ENCODE measurements at regions not wholly inside any gene's neighbourhood (a gene's known extent, or its start where the extent isn't known, plus 50 kb on each side); places are given as distances from the start of the nearest gene placed in this dataset.
"Not testable (repeated sequence)": the region's sequence is repeated elsewhere in the genome, so short reads cannot be mapped to it uniquely, and the experiment has no call there.

DNA sequence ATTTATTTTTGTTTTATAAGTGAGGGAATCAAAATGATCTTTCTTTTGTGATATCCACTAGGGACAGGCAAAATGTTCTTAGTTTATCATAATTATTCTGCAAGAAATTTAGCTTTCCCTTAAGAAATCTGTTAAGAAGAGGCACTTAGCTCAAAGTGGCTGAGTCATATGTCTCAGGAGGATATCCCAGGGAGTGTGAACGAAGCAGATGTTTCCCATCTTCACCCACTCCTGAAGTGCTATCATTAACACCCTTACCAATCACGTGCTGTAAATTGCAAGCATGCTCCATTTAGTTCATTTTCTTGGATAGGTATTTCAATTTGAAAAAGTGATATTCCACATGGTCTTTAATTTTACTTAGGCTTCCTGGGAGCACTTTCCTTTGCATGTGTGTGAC, 774.3 kb upstream of the TMEFF2 start:
- DNase-seq, result no peak

GRCh38 chr2:192960945-192961344, 766.2 kb upstream of the TMEFF2 start:
- DNase-seq, result no peak

- DNase-seq, result not testable (repeated sequence)
These were observed 763.9 kb upstream of the TMEFF2 start for GRCh38 chr2:192958615-192959014.

DNA sequence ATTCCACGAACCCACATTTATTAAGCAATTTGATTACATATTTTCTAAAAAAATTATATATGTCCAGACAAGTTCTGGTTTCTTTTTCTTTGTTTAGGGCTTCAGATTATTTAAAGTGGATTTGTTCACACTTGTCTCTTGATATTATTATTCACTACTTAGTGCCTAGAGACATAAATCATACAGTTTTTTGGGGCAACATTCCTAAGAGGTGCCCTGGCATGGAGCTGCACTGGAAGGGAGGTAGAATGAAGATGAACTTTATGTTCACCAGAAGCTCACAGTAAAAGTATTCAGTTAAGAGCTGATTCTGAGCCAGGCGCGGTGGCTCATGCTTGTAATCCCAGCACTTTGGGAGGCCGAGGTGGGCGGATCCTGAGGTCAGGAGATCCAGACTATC, 762.7 kb upstream of the TMEFF2 start:
- DNase-seq, result no peak

- DNase-seq, result no peak
These were observed 758.4 kb upstream of the TMEFF2 start for GRCh38 chr2:192953116-192953515.

DNA sequence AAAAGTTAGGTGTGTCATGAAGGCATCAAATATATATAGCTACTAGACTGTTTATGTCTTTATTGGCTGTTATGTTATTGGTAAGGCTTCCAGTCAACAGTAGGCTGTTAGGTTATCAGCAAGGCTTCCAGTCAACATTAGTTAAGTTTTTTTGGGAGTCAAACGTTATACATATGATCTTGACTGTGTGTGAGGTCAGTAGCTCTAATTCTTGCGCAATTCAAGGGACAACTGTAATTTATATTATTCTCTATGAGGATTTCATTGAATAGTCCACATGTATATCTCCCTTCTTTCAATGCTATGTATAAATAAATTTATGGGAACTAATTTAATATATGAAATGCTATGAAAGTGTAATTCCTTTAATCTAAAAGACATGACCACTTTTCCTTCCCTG, 757.5 kb upstream of the TMEFF2 start:
- no peak for DNase-seq

GRCh38 chr2:192948316-192948715, 753.6 kb upstream of the TMEFF2 start:
- peak in 2 of 3 donors; percentile 27 to 76 for DNase-seq

GRCh38 chr2:192947352-192947751, 752.6 kb upstream of the TMEFF2 start:
- DNase-seq, result peak in 2 of 3 donors; percentile 17 to 62

- DNase-seq, result no peak
These were observed 746.0 kb upstream of the TMEFF2 start for GRCh38 chr2:192940767-192941166.

DNA sequence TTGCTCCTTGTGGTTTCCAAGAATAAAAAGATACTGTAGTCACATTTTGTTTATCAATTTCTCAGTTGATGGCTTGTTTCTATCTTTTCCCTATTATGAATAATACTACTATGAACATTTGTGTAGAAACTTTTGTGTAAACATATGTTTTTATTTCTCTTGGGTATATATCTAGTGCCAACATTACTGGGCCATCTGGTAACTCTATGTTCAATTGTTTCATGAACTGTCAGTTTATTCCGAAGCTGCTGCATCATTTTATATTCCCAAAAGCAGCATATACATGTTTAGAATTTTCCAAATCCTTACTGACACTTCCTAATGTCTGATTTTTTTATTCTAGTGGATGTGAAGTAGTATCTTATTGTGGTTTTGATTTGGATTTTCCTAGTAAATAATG, 737.6 kb upstream of the TMEFF2 start:
- peak; percentile 28 to 69 (median 41) for DNase-seq

- DNase-seq, result not testable (repeated sequence)
These were observed 726.9 kb upstream of the TMEFF2 start for GRCh38 chr2:192921631-192922030.

GRCh38 chr2:192901446-192901845, 706.7 kb upstream of the TMEFF2 start:
- peak in 2 of 3 donors; percentile 10 to 64 for DNase-seq

GRCh38 chr2:192899466-192899865, 704.7 kb upstream of the TMEFF2 start:
- no peak for DNase-seq

DNA sequence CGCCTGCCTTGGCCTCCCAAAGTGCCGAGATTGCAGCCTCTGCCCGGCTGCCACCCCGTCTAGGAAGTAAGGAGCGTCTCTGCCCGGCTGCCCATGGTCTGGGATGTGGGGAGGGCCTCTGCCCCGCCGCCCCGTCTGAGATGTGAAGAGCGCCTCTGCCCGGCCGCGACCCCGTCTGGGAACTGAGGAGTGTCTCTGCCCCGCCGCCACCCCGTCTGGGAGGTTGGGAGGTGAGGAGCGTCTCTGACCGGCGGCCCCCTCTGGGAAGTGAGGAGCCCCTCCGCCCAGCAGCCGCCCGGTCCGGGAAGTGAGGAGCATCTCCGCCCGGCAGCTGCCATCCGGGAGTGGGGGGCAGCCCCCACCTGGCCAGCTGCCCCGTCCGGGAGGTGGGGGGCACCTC, 699.2 kb upstream of the TMEFF2 start:
- DNase-seq, result not testable (repeated sequence)

- DNase-seq, result no peak
These were observed 693.4 kb upstream of the TMEFF2 start for GRCh38 chr2:192888109-192888508.

GRCh38 chr2:192887337-192887736, 692.6 kb upstream of the TMEFF2 start:
- DNase-seq, result no peak

DNA sequence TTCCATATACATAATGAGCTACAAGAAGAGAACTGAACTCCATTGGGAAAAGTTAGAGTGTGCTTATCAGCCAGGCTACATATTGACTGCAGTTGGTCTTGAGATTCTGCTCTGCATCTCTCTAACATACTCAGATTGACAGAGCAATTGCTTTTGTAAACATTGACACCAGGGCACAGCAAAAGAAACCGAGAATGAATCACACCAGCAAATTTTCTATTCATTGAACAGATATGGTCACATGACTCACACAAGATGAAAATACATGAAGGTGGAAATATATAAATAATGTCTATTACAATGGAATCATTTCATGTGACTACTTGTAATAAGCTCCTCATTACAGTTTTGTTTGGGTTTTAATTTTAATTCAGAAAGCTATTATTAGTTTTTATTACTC, 691.9 kb upstream of the TMEFF2 start:
- no peak for DNase-seq

- no peak for DNase-seq
These were observed 690.9 kb upstream of the TMEFF2 start for GRCh38 chr2:192885569-192886160.

GRCh38 chr2:192877159-192877558, 682.4 kb upstream of the TMEFF2 start:
- DNase-seq, result no peak

- DNase-seq, result no peak
These were observed 682.0 kb upstream of the TMEFF2 start for GRCh38 chr2:192876698-192877097.

- DNase-seq, result no peak
These were observed 660.0 kb upstream of the TMEFF2 start for GRCh38 chr2:192854706-192855105.

- no peak for DNase-seq
These were observed 659.3 kb upstream of the TMEFF2 start for GRCh38 chr2:192854031-192854430.

- no peak for DNase-seq
These were observed 634.2 kb upstream of the TMEFF2 start for GRCh38 chr2:192828947-192829346.

GRCh38 chr2:192828175-192828574, 633.4 kb upstream of the TMEFF2 start:
- DNase-seq, result no peak

- no peak for DNase-seq
These were observed 633.0 kb upstream of the TMEFF2 start for GRCh38 chr2:192827735-192828134.
